Islet of Langerhans (tissue), 1 donor: ENCODE measurements at regions not wholly inside any gene's neighbourhood (a gene's known extent, or its start where the extent isn't known, plus 50 kb on each side); places are given as distances from the start of the nearest gene placed in this dataset.
A peak's percentile ranks its signal among the peaks of the same experiment; 100 is the strongest.

Source experiments
- FAIRE-seq: peaks from one replicate; lab custom pipeline; 2011; peaks lifted over from hg19 to GRCh38; lab: Jason Lieb, UNC

GRCh38 chr7:20945451-20945850 lies 158.8 kb upstream of the SP8 start:
- FAIRE-seq = no peak

DNA sequence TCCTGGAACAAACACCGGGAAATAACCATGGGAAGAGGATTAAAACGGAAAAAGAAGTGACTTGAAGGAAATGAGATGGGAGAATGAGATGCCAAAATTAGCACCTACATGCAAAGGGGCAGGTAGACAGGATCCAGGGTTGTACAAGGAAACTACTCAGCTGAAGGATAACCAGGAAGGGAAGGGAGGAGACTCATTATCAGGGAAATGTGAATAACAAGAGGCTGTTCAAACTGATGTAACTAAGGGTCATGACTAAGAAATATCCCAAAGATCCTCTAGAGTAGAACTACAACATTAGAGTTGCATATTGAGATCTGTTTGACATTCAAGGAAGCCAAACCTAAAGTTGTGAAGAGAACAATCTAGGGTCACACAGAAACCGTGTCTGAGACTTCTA lies 166.2 kb upstream of the SP8 start:
- no peak for FAIRE-seq

- FAIRE-seq = no peak
Measured at GRCh38 chr7:20954711-20955619, 168.3 kb upstream of the SP8 start.

DNA sequence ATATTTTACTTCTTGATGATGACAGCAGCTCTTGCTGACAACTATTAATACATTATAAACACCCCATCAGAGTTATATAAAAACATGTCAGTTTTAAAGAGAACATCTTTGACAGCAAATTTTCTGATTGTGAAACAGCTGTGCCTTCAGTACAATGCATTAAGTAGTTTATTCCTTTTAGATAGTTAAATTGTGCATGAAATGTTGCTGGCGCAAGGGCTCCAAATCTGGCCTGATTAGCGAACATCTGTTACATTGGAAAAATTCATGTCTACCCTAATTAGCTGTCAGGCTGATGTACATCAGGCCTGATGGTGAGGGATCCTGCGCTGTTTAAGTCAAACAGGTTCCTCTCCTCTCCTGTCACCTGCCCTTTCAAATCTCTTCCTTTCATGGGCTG lies 171.9 kb upstream of the SP8 start:
- FAIRE-seq = no peak

DNA sequence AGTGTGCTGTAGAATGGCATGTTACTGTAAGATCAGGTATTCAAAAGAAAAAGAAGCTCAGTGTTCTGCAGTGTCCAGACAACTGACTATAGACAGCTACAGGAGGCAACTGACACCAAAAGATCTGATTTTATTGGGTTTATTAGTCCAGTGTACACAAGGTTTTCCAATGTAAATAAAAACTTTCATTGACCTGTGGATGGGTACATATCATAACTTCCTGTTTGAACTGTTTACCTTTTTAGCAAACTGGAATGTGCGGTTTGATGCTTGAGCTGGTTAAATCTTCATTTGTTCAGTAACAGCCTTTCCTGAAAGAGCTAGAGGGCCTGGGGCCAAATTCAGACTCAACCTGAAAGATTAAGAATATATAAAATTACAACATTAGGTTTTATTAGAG lies 172.6 kb upstream of the SP8 start:
- FAIRE-seq = no peak

DNA sequence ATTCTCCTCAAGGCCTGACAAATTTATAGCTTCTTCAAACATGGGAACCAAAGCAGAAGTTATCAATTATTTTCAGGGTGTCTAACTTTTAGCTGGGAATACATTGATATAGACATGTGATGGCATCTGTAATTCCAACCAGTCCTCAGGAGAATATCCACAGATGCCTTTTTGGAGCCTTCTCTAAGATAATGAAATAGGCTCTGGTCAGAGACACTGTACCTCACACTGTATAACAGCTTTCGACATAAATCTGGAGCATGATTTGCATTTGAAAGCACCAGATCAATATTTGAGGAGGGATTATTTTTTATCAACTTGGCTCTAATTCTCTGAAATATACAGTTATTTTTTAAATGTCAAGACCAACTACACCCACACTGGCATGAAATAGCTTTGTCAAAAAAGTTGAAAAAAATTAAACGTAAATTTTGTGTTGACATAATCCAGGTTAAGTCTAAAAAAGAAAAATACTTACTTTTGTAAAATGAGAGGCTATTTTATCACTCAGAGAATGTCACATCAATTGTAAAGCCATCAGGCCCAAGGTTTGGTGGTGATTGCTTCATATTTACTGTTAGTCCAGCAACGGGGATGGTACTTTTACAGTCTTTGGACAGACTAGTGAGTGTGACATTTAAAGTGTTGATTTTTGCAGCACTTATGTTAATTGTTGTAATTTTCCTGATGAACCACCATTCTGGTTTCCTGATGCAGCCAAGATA lies 177.0 kb upstream of the SP8 start:
- FAIRE-seq = peak; percentile 27

- no peak for FAIRE-seq
Measured at GRCh38 chr7:20964281-20964918, 177.7 kb upstream of the SP8 start.

- FAIRE-seq = no peak
Measured at GRCh38 chr7:20971219-20971618, 184.5 kb upstream of the SP8 start.

DNA sequence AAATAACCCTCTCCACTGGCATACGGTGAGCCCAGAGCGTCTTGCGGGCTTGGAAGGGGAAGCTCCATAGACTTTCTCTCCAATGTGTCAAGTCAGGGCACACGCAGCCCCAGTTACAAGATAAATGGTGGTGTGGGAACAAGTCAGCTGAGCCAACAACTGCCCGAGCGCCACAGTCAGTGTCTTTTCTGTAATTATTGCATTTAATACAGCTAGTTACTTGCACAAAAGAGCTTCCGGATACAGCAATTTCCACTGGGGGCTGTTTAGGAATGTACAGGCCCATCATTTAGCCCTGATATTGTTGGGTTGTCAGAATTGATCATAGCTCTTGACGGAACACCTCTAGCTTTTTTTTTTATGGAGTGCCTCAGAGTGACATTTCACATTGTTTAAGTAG lies 193.5 kb upstream of the SP8 start:
- FAIRE-seq = no peak

DNA sequence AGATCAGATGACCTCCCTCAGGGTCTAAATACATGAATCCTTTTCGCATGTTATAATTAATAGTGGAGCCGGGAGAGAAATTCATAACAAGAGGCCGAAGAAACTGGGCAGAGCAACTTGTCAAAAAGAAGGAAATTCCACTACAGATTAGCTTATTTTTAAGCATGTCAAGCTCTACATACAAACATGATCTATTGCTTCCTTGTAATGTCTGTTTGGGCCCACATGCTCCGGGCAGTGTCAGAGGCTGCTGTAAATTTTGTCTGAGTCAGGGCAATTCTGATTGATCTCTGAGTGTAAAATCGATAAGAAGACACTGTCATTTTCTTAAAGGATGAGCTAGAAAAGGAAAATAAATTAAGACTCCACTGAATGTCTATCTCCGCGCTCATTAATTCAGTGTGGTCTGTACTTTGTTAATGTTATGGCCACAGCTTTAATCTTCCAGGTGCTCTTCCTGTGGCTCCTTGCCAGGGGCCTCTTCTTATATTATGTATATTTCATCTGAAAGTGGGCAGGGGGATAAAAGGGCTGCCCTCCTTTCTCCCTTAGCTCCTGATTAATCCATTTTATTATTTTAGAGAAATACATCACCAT lies 194.1 kb upstream of the SP8 start:
- no peak for FAIRE-seq

DNA sequence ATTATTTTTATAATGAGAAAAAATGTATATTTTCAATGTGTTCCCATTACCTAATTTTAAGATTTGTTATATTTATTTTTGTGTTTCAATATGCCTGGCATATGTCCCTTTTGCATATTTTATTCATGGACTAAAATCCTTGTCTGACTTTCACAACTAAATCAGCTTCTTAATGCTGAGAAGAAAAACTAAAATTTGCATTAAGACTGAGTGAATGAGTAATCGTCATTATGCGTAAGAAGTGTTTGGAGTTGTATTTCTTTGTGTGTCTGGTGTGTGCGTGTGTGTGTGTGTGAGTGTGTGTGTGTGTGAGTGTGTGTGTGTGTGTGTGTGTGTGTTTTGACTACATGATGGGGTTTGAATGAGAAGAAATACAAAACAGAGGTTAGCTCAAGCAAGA lies 201.7 kb upstream of the SP8 start:
- FAIRE-seq = no peak

DNA sequence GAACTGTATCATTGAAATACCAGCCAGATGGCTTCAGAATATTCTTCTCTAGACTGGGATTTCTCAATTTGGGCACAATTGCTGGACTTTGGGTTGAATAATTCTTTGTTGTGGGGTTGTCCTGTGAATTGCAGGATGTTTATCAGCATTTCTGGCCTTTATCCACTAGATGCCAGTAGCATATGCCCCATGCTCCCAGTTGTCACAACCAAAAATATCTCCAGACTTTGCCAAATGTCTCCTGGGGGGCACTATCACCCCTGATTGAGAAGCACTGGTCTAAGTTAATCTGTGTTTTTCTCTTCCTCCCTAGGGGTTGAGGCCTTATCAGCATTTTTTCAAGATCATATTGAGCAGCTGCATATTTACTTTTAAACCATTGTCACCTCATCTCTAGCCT lies 204.9 kb upstream of the SP8 start:
- FAIRE-seq = no peak

GRCh38 chr7:20993693-20994092 lies 207.0 kb upstream of the SP8 start:
- no peak for FAIRE-seq

DNA sequence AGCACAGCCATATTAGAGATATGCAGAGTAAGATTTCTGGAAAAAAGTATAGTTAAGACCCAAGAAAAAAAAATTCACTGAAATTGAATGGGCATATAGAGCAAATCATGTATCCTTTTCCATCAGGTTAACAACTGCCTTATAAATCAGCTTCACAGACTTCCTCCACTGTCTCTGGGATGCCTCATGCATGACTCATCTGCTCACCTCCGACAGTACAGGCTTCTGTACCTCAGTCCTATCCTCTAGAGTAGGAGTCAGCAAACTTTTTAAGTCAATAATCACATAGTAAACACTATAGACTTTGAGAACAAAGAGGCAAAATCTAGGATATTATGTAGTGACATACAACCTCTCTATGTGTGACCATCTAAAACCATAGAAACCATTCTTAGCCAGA lies 211.6 kb upstream of the SP8 start:
- FAIRE-seq = no peak

- no peak for FAIRE-seq
Measured at GRCh38 chr7:21011153-21011552, 224.5 kb upstream of the SP8 start.

DNA sequence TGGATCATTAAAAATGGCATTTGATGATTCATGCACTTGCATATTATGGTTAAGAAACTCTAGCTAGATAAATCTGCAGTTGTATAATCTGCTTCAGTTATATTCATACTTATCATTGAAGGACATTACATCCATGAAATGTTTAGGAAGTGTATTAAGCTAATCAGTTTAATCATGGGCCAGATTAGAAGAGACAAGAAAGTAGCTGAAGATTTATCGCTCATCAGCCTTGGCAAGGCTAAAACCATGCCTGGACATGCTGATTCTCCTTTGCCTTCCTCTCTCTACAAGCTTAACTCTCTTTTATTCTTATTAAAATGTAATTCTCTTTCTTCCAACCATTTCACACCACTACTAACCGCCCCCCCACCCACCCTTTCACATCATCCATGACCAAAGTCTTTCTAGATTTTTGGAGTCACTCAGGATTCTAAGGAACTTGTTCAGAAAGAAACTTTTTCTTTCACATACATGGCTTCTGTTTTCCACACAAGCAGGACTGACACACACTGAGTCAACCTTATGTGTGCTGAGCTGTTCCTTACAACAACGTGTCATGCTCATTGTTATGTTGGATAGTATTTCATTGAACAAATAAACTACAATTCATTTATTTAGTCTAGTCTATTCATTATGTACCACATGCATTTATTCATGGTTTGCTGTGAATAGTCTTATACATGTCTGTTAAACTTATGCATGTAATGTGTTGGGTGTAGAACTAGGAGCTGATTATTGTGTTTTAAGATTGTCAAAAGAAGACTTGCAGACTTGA lies 227.3 kb upstream of the SP8 start:
- FAIRE-seq = no peak

DNA sequence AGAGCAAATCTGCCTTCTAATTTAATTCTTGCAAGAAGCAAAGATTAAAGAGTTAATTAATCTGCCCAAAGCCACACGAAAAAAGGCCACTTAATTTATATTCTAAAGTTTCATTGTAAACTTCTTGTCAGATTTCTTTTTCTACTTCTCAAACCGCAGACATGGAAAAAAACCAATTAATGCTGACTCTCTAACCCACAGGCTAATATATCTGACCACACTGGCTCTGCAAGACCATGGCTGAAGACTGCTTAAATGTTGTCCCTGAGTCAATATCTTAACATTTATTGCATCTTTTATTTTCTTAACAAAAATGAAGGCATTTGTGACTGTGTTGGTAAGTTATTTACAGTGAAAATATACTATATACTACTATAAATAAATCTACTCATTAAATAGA lies 234.0 kb upstream of the SP8 start:
- FAIRE-seq = no peak

DNA sequence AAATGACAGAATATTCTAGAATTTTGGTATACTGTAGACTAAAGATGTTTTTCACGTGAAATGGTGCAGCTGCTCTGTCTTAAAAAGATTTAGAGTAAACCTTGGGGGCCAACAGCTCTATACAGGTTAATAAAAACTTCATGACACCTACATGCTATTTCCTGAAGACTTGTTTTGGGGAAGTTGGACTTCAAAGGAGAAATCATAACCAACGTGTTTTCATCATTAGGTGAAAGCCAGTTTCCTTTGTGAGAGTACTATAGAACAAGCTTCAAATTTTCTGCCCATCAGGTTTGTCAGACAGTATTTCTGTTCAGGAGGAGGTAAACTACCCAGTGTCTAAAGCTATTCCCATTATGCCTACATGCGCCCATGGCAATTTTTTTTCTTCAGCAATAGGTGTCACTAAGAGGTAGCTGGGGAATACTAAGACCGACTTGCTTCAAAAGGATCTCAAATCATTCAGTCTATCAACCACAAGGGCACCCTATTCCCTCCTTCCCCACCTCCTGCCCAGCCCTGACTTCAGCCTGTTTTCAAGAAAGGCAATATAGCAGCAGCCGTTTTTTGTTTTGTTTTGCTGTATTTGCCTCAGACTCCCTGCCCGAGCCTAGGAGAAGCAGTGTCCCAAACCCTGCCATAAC lies 237.3 kb upstream of the SP8 start:
- FAIRE-seq = no peak

- no peak for FAIRE-seq
Measured at GRCh38 chr7:21024485-21024867, 237.8 kb upstream of the SP8 start.

GRCh38 chr7:21028186-21028585 lies 241.5 kb upstream of the SP8 start:
- FAIRE-seq = no peak

GRCh38 chr7:21028599-21028998 lies 241.9 kb upstream of the SP8 start:
- FAIRE-seq = no peak

- FAIRE-seq = no peak
Measured at GRCh38 chr7:21029006-21029405, 242.3 kb upstream of the SP8 start.
